ENCODE measurements at regions not wholly inside any gene's neighbourhood (a gene's known extent, or its start where the extent isn't known, plus 50 kb on each side); places are given as distances from the start of the nearest gene placed in this dataset.
A peak's percentile ranks its signal among the peaks of the same experiment; 100 is the strongest.

DNA sequence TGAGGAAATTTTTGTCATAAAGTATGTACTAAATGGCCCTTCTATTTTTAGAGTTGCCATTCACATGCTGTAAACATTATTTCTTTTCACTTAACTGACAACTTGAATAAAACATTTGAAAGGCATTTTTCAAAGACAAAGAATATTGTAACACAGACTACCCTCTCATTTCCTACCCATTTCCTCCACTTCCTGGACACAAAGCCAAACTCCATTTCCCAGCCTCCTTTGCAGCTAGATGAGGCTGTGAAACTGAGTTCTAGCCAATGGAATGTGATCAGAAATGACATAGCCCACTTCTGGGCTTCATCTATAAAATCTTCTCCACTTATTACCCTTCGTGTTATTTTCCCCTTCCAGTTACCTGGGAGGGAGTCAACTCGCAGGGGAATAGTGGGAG is 288.9 kb upstream of the DPH6 start:
- DNase-seq (ENCODE audit: insufficient read length, low spot score) (no peak), FAIRE-seq (no peak)
- no peak for TF ChIP-seq POLR2A (IDR thresholded peaks at IDR 0.05; ENCODE audit: low read depth, low read length)

DNA sequence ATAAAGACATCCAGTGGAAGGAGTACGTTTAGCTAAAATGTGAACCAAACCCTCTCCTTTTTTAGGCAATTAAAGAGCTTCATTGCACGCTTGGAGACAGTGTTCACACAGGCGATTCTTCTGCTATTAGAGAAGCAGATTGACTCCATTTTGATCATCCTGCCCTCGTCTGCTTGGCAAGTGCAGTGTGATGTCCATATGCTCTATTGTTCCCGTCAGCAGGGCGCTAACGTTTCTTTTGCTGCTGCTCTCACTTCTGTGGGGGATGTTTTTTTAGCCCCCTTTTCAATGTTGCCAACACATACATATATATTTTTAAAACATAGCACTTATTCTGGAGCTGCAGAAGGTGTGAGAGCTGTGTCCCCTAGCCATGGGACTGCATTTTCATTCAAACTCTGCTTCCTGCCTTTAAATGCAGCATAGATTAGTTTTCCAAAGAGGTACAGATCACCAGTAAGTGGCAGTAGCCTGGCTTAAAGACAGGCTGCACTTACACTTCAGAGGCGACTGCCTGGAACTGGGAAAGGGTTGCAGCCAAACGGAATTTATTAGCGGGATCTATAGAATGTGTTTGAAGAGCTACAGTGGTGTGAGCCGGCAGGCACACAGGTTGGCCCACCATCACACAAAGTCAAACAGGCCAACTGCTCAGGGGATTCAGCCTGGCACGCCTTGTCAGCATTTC is 292.6 kb upstream of the DPH6 start:
- no peak for TF ChIP-seq POLR2A (IDR thresholded peaks at IDR 0.05; ENCODE audit: low read depth, low read length)
- no peak for FAIRE-seq

DNA sequence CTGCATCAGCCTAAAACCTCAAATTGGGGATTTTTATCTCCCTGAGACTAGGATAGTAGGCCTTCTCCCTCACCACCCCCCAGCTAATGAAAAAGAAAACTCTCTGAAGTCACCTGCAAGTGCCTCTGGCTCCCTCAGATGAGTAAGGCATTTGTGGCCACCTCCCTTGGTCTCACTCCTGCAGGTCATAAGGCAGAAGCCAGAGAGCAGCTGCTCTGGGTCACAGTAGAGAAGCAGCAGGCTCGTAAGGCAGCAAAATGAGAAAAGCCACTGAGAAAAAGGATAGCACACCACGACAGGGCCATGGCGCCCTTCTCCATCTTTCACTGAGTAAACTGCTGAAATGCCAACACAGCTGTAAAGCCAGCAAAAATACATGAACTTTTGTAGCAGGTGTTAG is 296.7 kb upstream of the DPH6 start:
- FAIRE-seq (no peak), DNase-seq (ENCODE audit: insufficient read length, low spot score) (no peak)
- TF ChIP-seq POLR2A (IDR thresholded peaks at IDR 0.05; ENCODE audit: low read depth, low read length): no peak

More for the DNA sequence above, 292.6 kb upstream of the DPH6 start:
- DNase-seq (ENCODE audit: insufficient read length, low spot score): no peak

DNA sequence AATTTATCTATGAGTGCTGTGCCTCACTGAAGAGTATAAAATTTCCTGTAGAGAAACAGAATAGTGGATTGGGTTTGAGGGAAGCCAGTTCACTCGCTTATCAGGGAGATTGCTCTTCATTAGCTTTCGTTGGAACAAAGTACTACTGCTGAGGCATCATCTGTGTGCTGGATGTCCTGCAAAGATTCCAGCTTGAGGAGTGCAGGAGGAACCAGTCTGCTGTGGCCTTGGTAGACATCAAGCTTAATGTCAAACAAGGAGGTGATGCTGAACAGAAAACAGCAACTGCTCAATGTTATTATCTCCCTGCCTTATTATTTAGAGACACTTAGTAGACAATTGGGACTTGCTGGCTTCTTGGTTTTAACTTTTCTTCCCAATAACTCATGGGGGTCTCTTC is 297.5 kb upstream of the DPH6 start:
- FAIRE-seq (no peak), DNase-seq (ENCODE audit: insufficient read length, low spot score) (no peak)
- no peak for TF ChIP-seq POLR2A (IDR thresholded peaks at IDR 0.05; ENCODE audit: low read depth, low read length)

- FAIRE-seq (no peak), DNase-seq (ENCODE audit: insufficient read length, low spot score) (no peak)
- no peak for TF ChIP-seq POLR2A (IDR thresholded peaks at IDR 0.05; ENCODE audit: low read depth, low read length)
Observed at GRCh38 chr15:35850284-35850683, 304.3 kb upstream of the DPH6 start.

GRCh38 chr15:35851491-35851890 is 305.5 kb upstream of the DPH6 start:
- FAIRE-seq: no peak
- TF ChIP-seq POLR2A (IDR thresholded peaks at IDR 0.05; ENCODE audit: low read depth, low read length): no peak
- no peak for DNase-seq (ENCODE audit: insufficient read length, low spot score)

DNA sequence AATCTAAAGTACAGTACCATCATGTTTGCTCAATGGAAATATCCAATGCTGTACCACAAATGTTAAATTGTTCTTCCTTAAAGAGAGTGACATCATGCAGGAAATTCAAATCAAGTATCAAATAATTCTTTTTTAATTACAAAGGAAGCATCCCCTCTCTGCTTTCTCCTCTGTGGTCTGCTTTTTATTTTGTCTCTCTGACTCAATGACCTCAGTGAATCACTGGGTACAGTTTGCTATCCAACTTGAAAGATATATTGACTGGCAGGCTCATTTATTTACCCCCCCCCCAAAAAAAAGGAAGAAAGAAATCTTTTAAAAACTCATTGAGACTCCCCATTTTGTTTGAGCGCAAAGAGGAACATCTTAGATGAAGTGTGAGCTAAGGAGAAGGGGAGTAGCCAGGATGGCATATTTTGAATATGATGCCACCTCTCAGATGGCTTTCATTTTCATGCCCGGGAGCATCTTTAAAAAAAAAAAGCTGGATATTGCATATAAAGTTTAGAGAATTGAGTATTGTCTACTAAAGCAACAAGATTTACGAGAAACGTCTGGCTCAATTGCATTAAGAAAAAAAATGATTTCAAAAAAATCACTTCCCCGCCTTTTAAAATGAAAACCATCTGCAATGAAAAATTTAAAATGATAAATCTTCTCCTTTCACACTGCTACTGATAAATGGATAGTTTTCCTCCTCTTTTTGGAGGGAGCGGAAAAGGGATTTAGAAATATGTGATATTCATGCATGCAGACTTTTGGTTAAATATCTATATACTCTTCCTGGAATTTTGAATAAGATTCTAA is 307.1 kb upstream of the DPH6 start:
- no peak for FAIRE-seq
- DNase-seq (ENCODE audit: insufficient read length, low spot score): no peak
- no peak for TF ChIP-seq POLR2A (IDR thresholded peaks at IDR 0.05; ENCODE audit: low read depth, low read length)

DNA sequence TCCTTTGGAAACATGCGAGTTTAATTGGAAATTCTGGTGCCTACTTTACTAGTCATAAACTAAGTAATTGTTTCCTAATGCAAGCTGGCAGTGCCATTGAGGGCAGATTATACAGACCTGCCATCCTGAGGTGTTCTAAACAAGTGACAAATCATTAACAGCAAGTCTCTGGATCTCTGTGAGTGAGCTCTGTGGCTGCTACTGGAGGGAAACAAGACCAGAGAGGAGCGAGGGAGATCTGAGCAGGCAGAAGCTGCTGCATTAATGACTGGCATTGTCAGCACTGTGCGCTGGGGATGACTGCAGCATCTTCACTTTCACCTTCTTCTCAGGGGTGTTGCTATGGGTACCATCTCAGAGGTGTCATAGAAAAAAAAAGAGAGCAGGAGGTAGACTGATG is 308.4 kb upstream of the DPH6 start:
- TF ChIP-seq POLR2A (IDR thresholded peaks at IDR 0.05; ENCODE audit: low read depth, low read length): no peak
- DNase-seq (ENCODE audit: insufficient read length, low spot score): no peak
- FAIRE-seq: no peak

- no peak for DNase-seq (ENCODE audit: insufficient read length, low spot score)
- no peak for FAIRE-seq
- no peak for TF ChIP-seq POLR2A (IDR thresholded peaks at IDR 0.05; ENCODE audit: low read depth, low read length)
Observed at GRCh38 chr15:35857567-35858226, 311.7 kb upstream of the DPH6 start.

GRCh38 chr15:35858707-35859106 is 312.7 kb upstream of the DPH6 start:
- FAIRE-seq (peak; percentile 11), DNase-seq (ENCODE audit: insufficient read length, low spot score) (no peak)
- TF ChIP-seq POLR2A (IDR thresholded peaks at IDR 0.05; ENCODE audit: low read depth, low read length): no peak

DNA sequence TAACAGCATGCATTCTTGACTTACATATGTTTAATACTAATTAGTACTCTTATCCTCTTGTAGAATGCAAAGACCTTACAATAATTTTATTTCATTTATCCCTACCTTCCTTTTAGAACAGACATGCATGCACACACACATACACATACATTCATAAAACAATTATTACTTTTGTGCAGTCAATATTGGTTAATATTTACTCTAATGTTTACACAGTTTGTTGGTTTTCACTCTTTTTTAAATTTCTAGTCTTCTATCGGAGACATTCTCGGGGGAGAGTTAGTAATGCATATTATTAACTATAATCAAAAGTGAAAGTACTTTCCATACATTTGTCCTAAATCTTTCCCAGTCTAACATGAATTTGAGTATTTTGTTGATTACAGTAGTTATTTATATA is 317.7 kb upstream of the DPH6 start:
- DNase-seq (ENCODE audit: insufficient read length, low spot score) (no peak), FAIRE-seq (no peak)
- TF ChIP-seq POLR2A (IDR thresholded peaks at IDR 0.05; ENCODE audit: low read depth, low read length): no peak

DNA sequence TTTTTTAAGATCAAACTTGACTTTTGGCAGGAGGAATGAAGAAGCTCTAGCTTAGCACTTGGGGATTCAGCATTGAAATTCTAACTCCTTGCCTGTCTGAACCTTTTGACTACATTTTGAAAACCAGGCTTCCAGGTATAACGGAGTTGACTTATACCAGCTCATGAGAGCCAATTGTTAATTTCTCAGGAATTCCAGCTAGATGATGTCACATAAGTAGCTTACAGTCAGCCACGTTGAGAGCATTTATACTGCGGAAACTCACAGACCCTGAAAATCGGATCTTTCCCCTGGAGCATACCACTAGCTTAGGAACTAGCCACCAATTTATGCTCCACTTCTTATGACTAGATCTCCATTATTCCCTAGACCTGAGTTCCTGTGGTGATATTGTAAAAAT is 321.4 kb upstream of the DPH6 start:
- no peak for DNase-seq (ENCODE audit: insufficient read length, low spot score)
- no peak for TF ChIP-seq POLR2A (IDR thresholded peaks at IDR 0.05; ENCODE audit: low read depth, low read length)
- no peak for FAIRE-seq

- TF ChIP-seq POLR2A (IDR thresholded peaks at IDR 0.05; ENCODE audit: low read depth, low read length): no peak
- no peak for FAIRE-seq
- DNase-seq (ENCODE audit: insufficient read length, low spot score): no peak
Observed at GRCh38 chr15:35871282-35871681, 325.3 kb upstream of the DPH6 start.

GRCh38 chr15:35871812-35872211 is 325.8 kb upstream of the DPH6 start:
- no peak for DNase-seq (ENCODE audit: insufficient read length, low spot score)

More at GRCh38 chr15:35871812-35872211, 325.8 kb upstream of the DPH6 start:
- FAIRE-seq: peak; percentile 20
- no peak for TF ChIP-seq POLR2A (IDR thresholded peaks at IDR 0.05; ENCODE audit: low read depth, low read length)

All from H54 (cell line).